Lower lobe of right lung (tissue), 2 donors: ENCODE measurements at regions not wholly inside any gene's neighbourhood (a gene's known extent, or its start where the extent isn't known, plus 50 kb on each side); places are given as distances from the start of the nearest gene placed in this dataset.

Experiments used
- ATAC-seq, 2 donors: fragments of 200-7000 bp; cut with Tn5 transposase; one replicate each; pipeline ENCODE4 v1.9.1; 2020 to 2022; ENCODE audit warnings: mild to moderate bottlenecking in 2 of 2, moderate library complexity in 2 of 2
- DNase-seq: peaks from one replicate; pipeline ENCODE4 v3.0.0-alpha.2; 2020
- H3K27ac ChIP-seq: fragments of 200-600 bp; one replicate; pipeline ENCODE4 v1.8.0; 2022
- H3K27me3 ChIP-seq: fragments of 200-600 bp; one replicate; pipeline ENCODE4 v1.8.0; 2022; ENCODE audit warnings: low read depth
- H3K36me3 ChIP-seq: fragments of 200-600 bp; one replicate; pipeline ENCODE4 v1.8.0; 2022; ENCODE audit warnings: mild to moderate bottlenecking
- H3K4me1 ChIP-seq: fragments of 200-600 bp; one replicate; pipeline ENCODE4 v1.8.0; 2022
- H3K4me3 ChIP-seq: fragments of 200-600 bp; one replicate; pipeline ENCODE4 v1.8.0; 2022; ENCODE audit warnings: mild to moderate bottlenecking
- H3K9me3 ChIP-seq: fragments of 200-600 bp; one replicate; pipeline ENCODE4 v1.8.0; 2022
- intact Hi-C: fragments of 100-400 bp; cut with DNase I; formaldehyde crosslinking; loops from one replicate; pipeline ENCODE4 v1.11.0; 2022
- TF ChIP-seq, protein P1 (sequence below): fragments of 200-600 bp; IDR thresholded peaks from one replicate; pipeline ENCODE4 v1.8.0; 2022; ENCODE audit warnings: antibody characterized with exemption, mild to moderate bottlenecking
- donor health status: DM: no; HTN: yes; CAD: no; lungs with severe emphysema.

- DNase-seq (no peak), ATAC-seq (no peak)
- Histone ChIP-seq H3K36me3 (no peaks in the 10 kb centered on the region), H3K27ac (no peak overlapping the region), H3K4me3 (no peak overlapping the region), H3K9me3 (no peaks in the 10 kb centered on the region), H3K4me1 (no peaks in the 10 kb centered on the region), H3K27me3 (no peaks in the 10 kb centered on the region)
- TF ChIP-seq, protein P1, sequence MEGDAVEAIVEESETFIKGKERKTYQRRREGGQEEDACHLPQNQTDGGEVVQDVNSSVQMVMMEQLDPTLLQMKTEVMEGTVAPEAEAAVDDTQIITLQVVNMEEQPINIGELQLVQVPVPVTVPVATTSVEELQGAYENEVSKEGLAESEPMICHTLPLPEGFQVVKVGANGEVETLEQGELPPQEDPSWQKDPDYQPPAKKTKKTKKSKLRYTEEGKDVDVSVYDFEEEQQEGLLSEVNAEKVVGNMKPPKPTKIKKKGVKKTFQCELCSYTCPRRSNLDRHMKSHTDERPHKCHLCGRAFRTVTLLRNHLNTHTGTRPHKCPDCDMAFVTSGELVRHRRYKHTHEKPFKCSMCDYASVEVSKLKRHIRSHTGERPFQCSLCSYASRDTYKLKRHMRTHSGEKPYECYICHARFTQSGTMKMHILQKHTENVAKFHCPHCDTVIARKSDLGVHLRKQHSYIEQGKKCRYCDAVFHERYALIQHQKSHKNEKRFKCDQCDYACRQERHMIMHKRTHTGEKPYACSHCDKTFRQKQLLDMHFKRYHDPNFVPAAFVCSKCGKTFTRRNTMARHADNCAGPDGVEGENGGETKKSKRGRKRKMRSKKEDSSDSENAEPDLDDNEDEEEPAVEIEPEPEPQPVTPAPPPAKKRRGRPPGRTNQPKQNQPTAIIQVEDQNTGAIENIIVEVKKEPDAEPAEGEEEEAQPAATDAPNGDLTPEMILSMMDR, result no peak
- intact Hi-C loops, result no loop called here
These were observed 561.3 kb upstream of the WWC1 start for GRCh38 chr5:167730121-167730520.

GRCh38 chr5:167730656-167731055 is 560.8 kb upstream of the WWC1 start:
- intact Hi-C loops, result no loop called here
- TF ChIP-seq, protein P1, result no peak

DNA sequence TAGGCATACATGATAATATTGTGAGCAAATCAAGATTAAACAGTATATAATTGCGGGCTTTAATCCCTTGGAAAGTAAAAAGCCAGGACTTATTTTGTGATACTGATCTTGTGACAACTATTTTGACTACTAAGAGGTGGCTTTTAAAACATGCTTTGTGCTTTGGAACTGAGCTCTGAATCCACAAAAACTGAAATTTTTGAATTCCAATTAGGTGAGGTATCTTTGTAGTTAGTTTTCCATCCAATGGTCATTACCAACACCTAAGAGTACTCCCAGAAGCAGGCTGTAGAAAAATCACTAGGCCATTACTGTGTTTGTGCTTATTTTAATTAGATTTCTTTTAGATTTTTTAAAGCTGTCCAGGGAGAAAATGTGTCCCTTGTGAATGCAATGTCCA is 559.5 kb upstream of the WWC1 start:
- H3K27ac ChIP-seq, result no peak overlapping the region
- H3K36me3 ChIP-seq, result no peaks in the 10 kb centered on the region
- H3K4me1 ChIP-seq, result no peaks in the 10 kb centered on the region
- intact Hi-C loops, result no loop called here
- H3K27me3 ChIP-seq, result no peaks in the 10 kb centered on the region
- DNase-seq, result no peak
- no peaks in the 10 kb centered on the region for H3K9me3 ChIP-seq
- no peak overlapping the region for H3K4me3 ChIP-seq
- ATAC-seq, result no peak
- TF ChIP-seq, protein P1, result no peak

More at GRCh38 chr5:167730656-167731055, 560.8 kb upstream of the WWC1 start:
- DNase-seq, result no peak
- Histone ChIP-seq H3K9me3 (no peaks in the 10 kb centered on the region), H3K4me1 (no peaks in the 10 kb centered on the region), H3K27me3 (no peaks in the 10 kb centered on the region), H3K36me3 (no peaks in the 10 kb centered on the region), H3K4me3 (no peak overlapping the region), H3K27ac (no peak overlapping the region)
- ATAC-seq, result no peak

- ATAC-seq (no peak), DNase-seq (no peak)
- H3K4me3 ChIP-seq, result no peak overlapping the region
- no peaks in the 10 kb centered on the region for H3K27me3 ChIP-seq
- H3K27ac ChIP-seq, result no peak overlapping the region
- no peaks in the 10 kb centered on the region for H3K4me1 ChIP-seq
- TF ChIP-seq, protein P1, result no peak
- no peaks in the 10 kb centered on the region for H3K36me3 ChIP-seq
- intact Hi-C loops, result no loop called here
- no peaks in the 10 kb centered on the region for H3K9me3 ChIP-seq
These were observed 558.9 kb upstream of the WWC1 start for GRCh38 chr5:167732499-167732898.

GRCh38 chr5:167736992-167737391 is 554.5 kb upstream of the WWC1 start:
- no peak for DNase-seq
- Histone ChIP-seq H3K27me3 (no peaks in the 10 kb centered on the region), H3K4me3 (no peak overlapping the region), H3K27ac (no peak overlapping the region), H3K36me3 (no peaks in the 10 kb centered on the region), H3K4me1 (no peaks in the 10 kb centered on the region), H3K9me3 (no peaks in the 10 kb centered on the region)
- intact Hi-C loops, result no loop called here
- TF ChIP-seq, protein P1, result no peak
- ATAC-seq, result no peak
